ENCODE measurements at regions not wholly inside any gene's neighbourhood (a gene's known extent, or its start where the extent isn't known, plus 50 kb on each side); places are given as distances from the start of the nearest gene placed in this dataset.

DNA sequence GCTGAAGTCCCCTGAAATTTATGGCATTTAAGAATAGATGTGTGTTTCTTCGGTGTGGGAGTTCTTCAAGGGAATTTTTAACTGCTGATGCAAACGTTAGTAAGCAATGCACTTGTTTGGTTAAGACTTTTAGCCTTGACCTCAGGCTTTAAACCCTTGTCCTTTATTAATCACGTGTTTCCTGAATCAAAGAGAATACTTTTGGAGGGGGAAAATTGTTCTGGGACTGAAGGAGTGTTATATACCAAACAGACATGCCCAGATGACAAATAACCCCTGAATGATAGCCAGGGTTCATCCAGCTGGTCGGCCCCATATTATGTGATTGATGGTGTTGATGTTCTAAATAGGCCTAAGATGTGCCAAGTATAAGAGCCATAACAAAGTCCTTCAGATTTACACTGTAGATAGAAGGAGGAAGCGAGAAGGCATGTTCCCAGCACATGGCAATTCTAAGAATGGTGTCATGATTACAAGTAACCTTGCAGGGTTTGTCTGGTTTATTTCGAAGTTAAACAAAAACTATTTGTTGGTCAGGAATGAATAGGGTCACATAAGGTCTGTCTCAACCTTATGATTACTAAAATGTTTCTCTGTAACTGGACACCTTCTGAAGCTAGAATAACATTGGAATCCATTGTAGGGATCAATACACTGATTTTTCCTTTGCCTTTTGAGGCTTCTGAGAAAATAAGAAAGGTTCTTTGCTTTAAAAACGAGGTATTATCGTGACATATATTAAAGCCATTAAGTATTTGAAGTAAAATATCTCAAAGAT lies 124.2 kb upstream of the SEM1 start:
- POLR2A ChIA-PET, result no interaction called here
- ATAC-seq (no peak), DNase-seq (ENCODE audit: low read depth, low spot score) (no peak)
- no peaks in the 10 kb centered on the region for H3K9me2 ChIP-seq (ENCODE audit: insufficient read depth)
- TF ChIP-seq CBX3 (IDR thresholded peaks at IDR 0.05; ENCODE audit: low read depth) (no peak), ZFX (IDR thresholded peaks at IDR 0.05) (no peak), REST (IDR thresholded peaks at IDR 0.05; ENCODE audit: low read depth) (no peak), CTCF (IDR thresholded peaks at IDR 0.05 in 2 of 3, conservative IDR thresholded peaks at IDR 0.05 in 1 of 3; ENCODE audit: borderline replicate concordance in 1 of 3, insufficient read depth in 1 of 3, low read depth in 2 of 3, low read length in 2 of 3) (no peak), EZH2 (IDR thresholded peaks at IDR 0.05) (no peak)
- TF ChIP-seq, protein P1, sequence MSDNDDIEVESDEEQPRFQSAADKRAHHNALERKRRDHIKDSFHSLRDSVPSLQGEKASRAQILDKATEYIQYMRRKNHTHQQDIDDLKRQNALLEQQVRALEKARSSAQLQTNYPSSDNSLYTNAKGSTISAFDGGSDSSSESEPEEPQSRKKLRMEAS (IDR thresholded peaks at IDR 0.05), result no peak
- no peak overlapping the region for H3K27ac ChIP-seq (ENCODE audit: low read depth, low read length)
- H3K9ac ChIP-seq (ENCODE audit: low read length), result no peak overlapping the region
- BruUV-seq (replicated peaks), result no TSS peak
- no peak overlapping the region for H3K4me2 ChIP-seq (ENCODE audit: low read length)
- intact Hi-C loops (cut with micrococcal nuclease), result no loop called here
- no peaks in the 10 kb centered on the region for H3K4me1 ChIP-seq (ENCODE audit: control insufficient read depth in 1 of 2, insufficient read depth in 2 of 2, low read length in 2 of 2)
- H3K27me3 ChIP-seq (ENCODE audit: insufficient read depth, low read length), result peaks cover 35% of the 10 kb centered on the region; the same call in 1 of the 2 replicates
- H3K36me3 ChIP-seq (ENCODE audit: control insufficient read depth in 1 of 2, insufficient read depth in 2 of 2, low read length in 2 of 2), result no peaks in the 10 kb centered on the region
- H2AFZ ChIP-seq (ENCODE audit: low read depth, low read length, poor library complexity, severe bottlenecking), result no peak overlapping the region
- CTCF ChIA-PET, result no interaction called here
- H4K20me1 ChIP-seq (ENCODE audit: insufficient read depth), result no peaks in the 10 kb centered on the region
- no peaks in the 10 kb centered on the region for H3K9me3 ChIP-seq (ENCODE audit: control insufficient read depth in 1 of 2, insufficient read depth in 1 of 2, low read depth in 1 of 2, low read length in 2 of 2)
- no peaks in the 10 kb centered on the region for H3K79me2 ChIP-seq (ENCODE audit: insufficient read depth, low read length)
- H3K4me3 ChIP-seq (replicated peaks in 1 of 2; ENCODE audit: low read depth in 1 of 2, low read length in 2 of 2), result no peak overlapping the region
- RAD21 ChIA-PET (ENCODE audit: low non-redundant PET in 1 of 2, low total read pairs in 2 of 2, uncharacterized antibody in 2 of 2, unreplicated experiment in 2 of 2), result no interaction called here
